ENCODE measurements at regions not wholly inside any gene's neighbourhood (a gene's known extent, or its start where the extent isn't known, plus 50 kb on each side); places are given as distances from the start of the nearest gene placed in this dataset.

GRCh38 chr6:40725390-40725789 is 138.2 kb upstream of the LRFN2 start:
- ATAC-seq (no peak), DNase-seq (ENCODE audit: low read depth, low spot score) (no peak)
- ChIA-PET CTCF (no interaction called here), RAD21 (ENCODE audit: low non-redundant PET in 1 of 2, low total read pairs in 2 of 2, uncharacterized antibody in 2 of 2, unreplicated experiment in 2 of 2) (no interaction called here), POLR2A (no interaction called here)
- Histone ChIP-seq H2AFZ (ENCODE audit: low read depth, low read length, poor library complexity, severe bottlenecking) (no peak overlapping the region), H3K27me3 (ENCODE audit: insufficient read depth, low read length) (no peaks in the 10 kb centered on the region), H3K9ac (ENCODE audit: low read length) (no peak overlapping the region), H3K9me2 (ENCODE audit: insufficient read depth) (no peaks in the 10 kb centered on the region), H3K4me3 (replicated peaks in 1 of 2; ENCODE audit: low read depth in 1 of 2, low read length in 2 of 2) (no peak overlapping the region), H3K27ac (ENCODE audit: low read depth, low read length) (no peak overlapping the region), H3K4me2 (ENCODE audit: low read length) (no peak overlapping the region), H3K9me3 (ENCODE audit: control insufficient read depth in 1 of 2, insufficient read depth in 1 of 2, low read depth in 1 of 2, low read length in 2 of 2) (no peaks in the 10 kb centered on the region), H3K4me1 (ENCODE audit: control insufficient read depth in 1 of 2, insufficient read depth in 2 of 2, low read length in 2 of 2) (no peaks in the 10 kb centered on the region), H3K36me3 (ENCODE audit: control insufficient read depth in 1 of 2, insufficient read depth in 2 of 2, low read length in 2 of 2) (no peaks in the 10 kb centered on the region), H4K20me1 (ENCODE audit: insufficient read depth) (no peaks in the 10 kb centered on the region), H3K79me2 (ENCODE audit: insufficient read depth, low read length) (no peaks in the 10 kb centered on the region)
- BruUV-seq (replicated peaks): no TSS peak
- TF ChIP-seq EGR1 (IDR thresholded peaks at IDR 0.05; ENCODE audit: low read depth) (no peak), FOSL1 (IDR thresholded peaks at IDR 0.05; ENCODE audit: low read depth) (no peak), SIN3A (IDR thresholded peaks at IDR 0.05; ENCODE audit: low read depth) (no peak), JUND (IDR thresholded peaks at IDR 0.05) (no peak), SRF (IDR thresholded peaks at IDR 0.05; ENCODE audit: low read depth) (no peak), CTCF (IDR thresholded peaks at IDR 0.05 in 2 of 3, conservative IDR thresholded peaks at IDR 0.05 in 1 of 3; ENCODE audit: borderline replicate concordance in 1 of 3, insufficient read depth in 1 of 3, low read depth in 2 of 3, low read length in 2 of 3) (no peak), TCF7L2 (IDR thresholded peaks at IDR 0.05; ENCODE audit: borderline replicate concordance, extremely low read depth, insufficient read depth, insufficient read length) (no peak), RAD21 (IDR thresholded peaks at IDR 0.05; ENCODE audit: low read depth) (no peak), EZH2phosphoT487 (IDR thresholded peaks at IDR 0.05; ENCODE audit: borderline replicate concordance) (no peak), ZNF274 (IDR thresholded peaks at IDR 0.05; ENCODE audit: low read depth, low read length) (no peak)
- intact Hi-C loops (cut with micrococcal nuclease): no loop called here

GRCh38 chr6:40724886-40725285 is 137.7 kb upstream of the LRFN2 start:
- H3K79me2 ChIP-seq (ENCODE audit: insufficient read depth, low read length): no peaks in the 10 kb centered on the region
- no peaks in the 10 kb centered on the region for H3K9me3 ChIP-seq (ENCODE audit: control insufficient read depth in 1 of 2, insufficient read depth in 1 of 2, low read depth in 1 of 2, low read length in 2 of 2)
- H3K4me2 ChIP-seq (ENCODE audit: low read length): no peak overlapping the region
- no TSS peak for BruUV-seq (replicated peaks)
- intact Hi-C loops (cut with micrococcal nuclease): no loop called here
- no peak overlapping the region for H2AFZ ChIP-seq (ENCODE audit: low read depth, low read length, poor library complexity, severe bottlenecking)
- RAD21 ChIA-PET (ENCODE audit: low non-redundant PET in 1 of 2, low total read pairs in 2 of 2, uncharacterized antibody in 2 of 2, unreplicated experiment in 2 of 2): no interaction called here
- H3K9me2 ChIP-seq (ENCODE audit: insufficient read depth): no peaks in the 10 kb centered on the region
- ATAC-seq (no peak), DNase-seq (ENCODE audit: low read depth, low spot score) (no peak)
- CTCF ChIA-PET: no interaction called here
- no peak overlapping the region for H3K9ac ChIP-seq (ENCODE audit: low read length)
- H4K20me1 ChIP-seq (ENCODE audit: insufficient read depth): no peaks in the 10 kb centered on the region
- POLR2A ChIA-PET: no interaction called here
- H3K4me1 ChIP-seq (ENCODE audit: control insufficient read depth in 1 of 2, insufficient read depth in 2 of 2, low read length in 2 of 2): no peaks in the 10 kb centered on the region
- no peaks in the 10 kb centered on the region for H3K36me3 ChIP-seq (ENCODE audit: control insufficient read depth in 1 of 2, insufficient read depth in 2 of 2, low read length in 2 of 2)
- H3K27ac ChIP-seq (ENCODE audit: low read depth, low read length): no peak overlapping the region
- TF ChIP-seq MAX (IDR thresholded peaks at IDR 0.05): no peak
- TF ChIP-seq REST (IDR thresholded peaks at IDR 0.05; ENCODE audit: low read depth): no peak
- no peak for TF ChIP-seq POLR2AphosphoS5 (IDR thresholded peaks at IDR 0.05; ENCODE audit: low read depth, low read length)
- TF ChIP-seq EGR1 (IDR thresholded peaks at IDR 0.05; ENCODE audit: low read depth): no peak
- TF ChIP-seq SIN3A (IDR thresholded peaks at IDR 0.05; ENCODE audit: low read depth): no peak
- TF ChIP-seq ELF1 (IDR thresholded peaks at IDR 0.05; ENCODE audit: borderline replicate concordance, low read depth): no peak
- TF ChIP-seq EZH2 (IDR thresholded peaks at IDR 0.05): no peak
- no peak for TF ChIP-seq FOSL1 (IDR thresholded peaks at IDR 0.05; ENCODE audit: low read depth)
- TF ChIP-seq EZH2phosphoT487 (IDR thresholded peaks at IDR 0.05; ENCODE audit: borderline replicate concordance): no peak
- TF ChIP-seq TCF7L2 (IDR thresholded peaks at IDR 0.05; ENCODE audit: borderline replicate concordance, extremely low read depth, insufficient read depth, insufficient read length): no peak
- TF ChIP-seq ZNF274 (IDR thresholded peaks at IDR 0.05; ENCODE audit: low read depth, low read length): no peak
- no peak for TF ChIP-seq YY1 (IDR thresholded peaks at IDR 0.05; ENCODE audit: extremely low read depth, insufficient replicate concordance, low read depth, low read length)
- H3K27me3 ChIP-seq (ENCODE audit: insufficient read depth, low read length): no peaks in the 10 kb centered on the region
- H3K4me3 ChIP-seq (replicated peaks in 1 of 2; ENCODE audit: low read depth in 1 of 2, low read length in 2 of 2): no peak overlapping the region

Data from HCT116 (cell line).